A549 (cell line): ENCODE measurements at regions not wholly inside any gene's neighbourhood (a gene's known extent, or its start where the extent isn't known, plus 50 kb on each side); places are given as distances from the start of the nearest gene placed in this dataset.
A peak's percentile ranks its signal among the peaks of the same experiment; 100 is the strongest.
"Not testable (repeated sequence)": the region's sequence is repeated elsewhere in the genome, so short reads cannot be mapped to it uniquely, and the experiment has no call there.

Experiments used
- ATAC-seq, 2 experiments: fragments of 200-7000 bp in 1 of 2; fragments of >200 bp in 1 of 2; cut with Nextera tagmentation in 1 of 2; cut with Tn5 transposase in 1 of 2; 3 replicates each; pipeline versions ENCODE4 v1.8.0 to v1.9.1; 2018 to 2020; ENCODE audit warnings: mild to moderate bottlenecking in 1 of 2, moderate library complexity in 1 of 2
- CTCF ChIA-PET: fragments of 300-600 bp; sonication (Branson Sonifier 250); formaldehyde crosslinking; extraction: SDS; loops from one replicate; lab custom pipeline; 2021; ENCODE audit warnings: antibody characterized with exemption, inconsistent platforms; lab: Yijun Ruan, JAX
- POLR2A ChIA-PET: fragments of 350-600 bp; formaldehyde crosslinking; extraction: SDS; loops from one replicate; lab custom pipeline; 2021; ENCODE audit warnings: antibody characterized with exemption, inconsistent platforms; lab: Yijun Ruan, JAX
- DNase-seq, 2 experiments: peaks; one replicate each; pipeline versions ENCODE4 v3.0.0 to v3.0.0-alpha.2; 2011 to 2016; ENCODE audit warnings: low read depth in 1 of 2, low spot score in 1 of 2
- FAIRE-seq: peaks from 2 replicates; lab custom pipeline; 2011; peaks lifted over from hg19 to GRCh38; lab: Jason Lieb, UNC
- H3K27ac ChIP-seq, 2 experiments: fragments of >200 bp; sonication (Bioruptor Twin); formaldehyde crosslinking; 3 replicates each; pipeline ENCODE4 v1.5.1; 2016 to 2017
- H3K4me1 ChIP-seq: fragments of >200 bp; sonication (Bioruptor Twin); formaldehyde crosslinking; 3 replicates; pipeline ENCODE4 v1.6.1; 2016
- H3K4me2 ChIP-seq: fragments of >200 bp; sonication (Bioruptor Twin); formaldehyde crosslinking; 3 replicates; pipeline ENCODE4 v1.6.1; 2016
- H3K4me3 ChIP-seq: fragments of >200 bp; sonication (Bioruptor Twin); formaldehyde crosslinking; 3 replicates; pipeline ENCODE4 v1.5.1; 2016
- H3K9me3 ChIP-seq: fragments of >200 bp; sonication (Bioruptor Twin); formaldehyde crosslinking; 3 replicates; pipeline ENCODE4 v1.6.1; 2016
- BHLHE40 ChIP-seq: IDR thresholded peaks from 2 replicates; pipeline ENCODE4 v1.6.1; 2012; ENCODE audit warnings: low read depth, low read length, inconsistent platforms
- CBX2 ChIP-seq: fragments of 200-600 bp; sonication (generic); IDR thresholded peaks from 2 replicates; pipeline ENCODE4 v1.6.1; 2016; ENCODE audit warnings: low read depth, mild to moderate bottlenecking, borderline replicate concordance
- CEBPB ChIP-seq, 2 experiments: fragments of >200 bp in 1 of 2; sonication (Bioruptor Twin) in 1 of 2; formaldehyde crosslinking in 1 of 2; IDR thresholded peaks; 2 replicates each; pipeline ENCODE4 v1.6.1; 2012 to 2016
- EHMT2 ChIP-seq: fragments of 200-600 bp; sonication (generic); IDR thresholded peaks from 2 replicates; pipeline ENCODE4 v1.6.1; 2016; ENCODE audit warnings: antibody characterized with exemption, low read depth, mild to moderate bottlenecking, moderate library complexity
- FOSL2 ChIP-seq, 2 experiments: fragments of 450-650 bp in 1 of 2; fragments of >200 bp in 1 of 2; sonication (Bioruptor Twin) in 1 of 2; formaldehyde crosslinking; IDR thresholded peaks; 2 replicates each; pipeline versions ENCODE4 v1.5.0 to v1.6.1; 2016 to 2020; ENCODE audit warnings: mild to moderate bottlenecking in 1 of 2, moderate library complexity in 1 of 2
- GATA3 ChIP-seq: IDR thresholded peaks from 2 replicates; pipeline ENCODE4 v1.6.1; 2012; ENCODE audit warnings: borderline replicate concordance
- HOXB5 ChIP-seq: fragments of 250-450 bp; sonication (Bioruptor Pico); IDR thresholded peaks from 2 replicates; pipeline ENCODE4 v1.5.0; 2020; ENCODE audit warnings: mild to moderate bottlenecking, moderate library complexity
- JUN ChIP-seq, 2 experiments: fragments of >200 bp; sonication (Bioruptor Twin); formaldehyde crosslinking; IDR thresholded peaks; 2 replicates in 1 of 2; 3 replicates in 1 of 2; pipeline ENCODE4 v1.6.1; 2016 to 2017
- JUNB ChIP-seq: fragments of >200 bp; sonication (Bioruptor Twin); formaldehyde crosslinking; IDR thresholded peaks from 2 replicates; pipeline ENCODE4 v1.6.1; 2016
- KDM1A ChIP-seq: fragments of 200-600 bp; sonication (generic); IDR thresholded peaks from 2 replicates; pipeline ENCODE4 v1.6.1; 2016; ENCODE audit warnings: low read depth, mild to moderate bottlenecking
- KDM5A ChIP-seq: fragments of 200-600 bp; sonication (generic); IDR thresholded peaks from 2 replicates; pipeline ENCODE4 v1.6.1; 2016; ENCODE audit warnings: antibody characterized with exemption, mild to moderate bottlenecking
- MYC ChIP-seq: IDR thresholded peaks from 2 replicates; pipeline ENCODE4 v1.6.1; 2012; ENCODE audit warnings: mild to moderate bottlenecking, inconsistent platforms, low read length, improper control_type of control experiment, borderline replicate concordance
- PBX3 ChIP-seq: IDR thresholded peaks from 2 replicates; pipeline ENCODE4 v1.6.1; 2012
- POLR2A ChIP-seq: IDR thresholded peaks from 2 replicates; pipeline ENCODE4 v1.6.1; 2012; ENCODE audit warnings: mild to moderate bottlenecking, low read length
- RFX5 ChIP-seq: fragments of 450-650 bp; IDR thresholded peaks from 2 replicates; pipeline ENCODE4 v1.7.1; 2014; ENCODE audit warnings: antibody characterized with exemption, mild to moderate bottlenecking, moderate library complexity
- USF2 ChIP-seq: fragments of 450-650 bp; IDR thresholded peaks from 2 replicates; pipeline ENCODE4 v1.6.1; 2014; ENCODE audit warnings: antibody characterized with exemption
- ZFP36 ChIP-seq: fragments of 450-650 bp; IDR thresholded peaks from 2 replicates; pipeline ENCODE4 v1.6.1; 2014; ENCODE audit warnings: borderline replicate concordance; ENCODE audit not compliant: partially characterized antibody
- WGBS: methylation state at CpG from one replicate; pipeline ENCODE4 v1.1.6; 2017; ENCODE audit errors: missing lambda C conversion rate; 5-methylcytosine and 5-hydroxymethylcytosine counted together
- TF ChIP-seq, protein P1 (sequence below): fragments of 150-350 bp; IDR thresholded peaks from 2 replicates; pipeline ENCODE4 v1.6.1; 2014; ENCODE audit warnings: low read depth, mild to moderate bottlenecking, low read length
- TF ChIP-seq, protein P2 (sequence below): IDR thresholded peaks from 2 replicates; pipeline ENCODE4 v1.6.1; 2012

- DNase-seq (no peak), FAIRE-seq (no peak), ATAC-seq (0 out of 6 replicates have a peak, but pooled peaks of 1 of the 2 experiments have one; percentile 51)
- ChIA-PET CTCF (interaction anchor here (1.2 kb wide), 2 partner anchors 21 to 23 kb away, joined by 4 read pairs; no protein-coding TSS in a partner anchor), POLR2A (no interaction called here)
- H3K4me3 ChIP-seq: no peak overlapping the region
- no peaks in the 10 kb centered on the region for H3K4me1 ChIP-seq
- 54% methylated on average over 3 of the region's 3 CpGs for WGBS
- no peaks in the 10 kb centered on the region for H3K9me3 ChIP-seq
- H3K4me2 ChIP-seq: no peak overlapping the region
- no peak overlapping the region for H3K27ac ChIP-seq
- TF ChIP-seq CBX2: no peak
- no peak for TF ChIP-seq USF2
Measured at GRCh38 chr5:66285343-66285922, 141.3 kb downstream of the SREK1 start.

- Histone ChIP-seq H3K9me3 (no peaks in the 10 kb centered on the region), H3K27ac (no peak overlapping the region), H3K4me2 (no peak overlapping the region), H3K4me3 (no peak overlapping the region), H3K4me1 (no peaks in the 10 kb centered on the region)
- TF ChIP-seq JUN (IDR thresholded peaks at IDR 0.05) (no peak), KDM5A (no peak), BHLHE40 (no peak), ZFP36 (no peak), GATA3 (no peak), JUNB (no peak), KDM1A (no peak), EHMT2 (no peak), POLR2A (no peak), CBX2 (no peak), HOXB5 (no peak), PBX3 (no peak), FOSL2 (IDR thresholded peaks at IDR 0.05) (no peak), FOSL2 (CRISPR knock-in tag; IDR thresholded peaks at IDR 0.05) (no peak)
- CTCF ChIA-PET: no interaction called here
- WGBS: 68% methylated on average over 1 of the region's 1 CpG
- FAIRE-seq (no peak), ATAC-seq (no peak), DNase-seq (no peak)
- POLR2A ChIA-PET: no interaction called here
Measured at GRCh38 chr5:66291771-66292170, 147.7 kb downstream of the SREK1 start.

DNA sequence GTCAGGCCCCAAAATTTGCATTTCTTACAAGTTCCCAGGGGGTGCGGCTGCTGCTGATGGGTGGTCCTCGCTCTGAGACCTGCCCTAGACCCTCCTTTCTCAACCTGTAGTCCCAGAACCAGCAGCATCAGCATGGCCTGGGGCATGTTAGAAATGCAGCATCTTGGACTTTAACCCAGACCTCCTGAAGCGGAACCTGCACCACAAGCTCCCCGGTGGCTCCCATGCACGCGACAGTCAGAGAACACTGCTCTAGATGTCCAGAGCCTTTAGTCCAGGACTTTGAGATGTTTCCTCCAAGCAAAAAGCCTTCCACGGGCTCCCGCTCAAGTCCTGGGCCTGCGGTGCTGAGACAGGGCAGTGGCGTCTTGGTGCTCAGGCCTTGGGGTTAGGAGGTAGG, 149.8 kb downstream of the SREK1 start:
- ATAC-seq, H3K4me3 ChIP-seq, H3K4me1 ChIP-seq, POLR2A ChIA-PET, H3K9me3 ChIP-seq, FAIRE-seq, H3K4me2 ChIP-seq, H3K27ac ChIP-seq, DNase-seq: not testable (repeated sequence)
- CTCF ChIA-PET: interaction anchor here (1.2 kb wide), 1 partner anchor 13 kb away, joined by 4 read pairs; no protein-coding TSS in a partner anchor
- WGBS: 51% methylated on average over 10 of the region's 10 CpGs

GRCh38 chr5:66299463-66299862, 155.4 kb downstream of the SREK1 start:
- FAIRE-seq (no peak), DNase-seq (no peak), ATAC-seq (no peak)
- no peak for TF ChIP-seq PBX3
- TF ChIP-seq, protein P1, sequence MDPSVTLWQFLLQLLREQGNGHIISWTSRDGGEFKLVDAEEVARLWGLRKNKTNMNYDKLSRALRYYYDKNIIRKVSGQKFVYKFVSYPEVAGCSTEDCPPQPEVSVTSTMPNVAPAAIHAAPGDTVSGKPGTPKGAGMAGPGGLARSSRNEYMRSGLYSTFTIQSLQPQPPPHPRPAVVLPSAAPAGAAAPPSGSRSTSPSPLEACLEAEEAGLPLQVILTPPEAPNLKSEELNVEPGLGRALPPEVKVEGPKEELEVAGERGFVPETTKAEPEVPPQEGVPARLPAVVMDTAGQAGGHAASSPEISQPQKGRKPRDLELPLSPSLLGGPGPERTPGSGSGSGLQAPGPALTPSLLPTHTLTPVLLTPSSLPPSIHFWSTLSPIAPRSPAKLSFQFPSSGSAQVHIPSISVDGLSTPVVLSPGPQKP: no peak
- no peak for TF ChIP-seq CEBPB (IDR thresholded peaks at IDR 0.05)
- TF ChIP-seq EHMT2: no peak
- TF ChIP-seq, protein P2, sequence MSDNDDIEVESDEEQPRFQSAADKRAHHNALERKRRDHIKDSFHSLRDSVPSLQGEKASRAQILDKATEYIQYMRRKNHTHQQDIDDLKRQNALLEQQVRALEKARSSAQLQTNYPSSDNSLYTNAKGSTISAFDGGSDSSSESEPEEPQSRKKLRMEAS: no peak
- no peak for TF ChIP-seq MYC
- TF ChIP-seq RFX5: no peak
- POLR2A ChIA-PET: no interaction called here
- Histone ChIP-seq H3K4me1 (no peaks in the 10 kb centered on the region), H3K27ac (no peak overlapping the region), H3K4me3 (no peak overlapping the region), H3K4me2 (no peak overlapping the region), H3K9me3 (no peaks in the 10 kb centered on the region)
- CTCF ChIA-PET: interaction anchor here (0.6 to 1.2 kb wide), 2 partner anchors 8 to 1120 kb away, joined by 3 to 5 read pairs; no protein-coding TSS in a partner anchor
- 40% methylated on average over 2 of the region's 2 CpGs for WGBS
